Fibroblast of the aortic adventitia (primary cell): ENCODE measurements at regions not wholly inside any gene's neighbourhood (a gene's known extent, or its start where the extent isn't known, plus 50 kb on each side); places are given as distances from the start of the nearest gene placed in this dataset.

Source experiments
- DNase-seq: peaks from one replicate; pipeline ENCODE4 v3.0.0-alpha.2; 2010; ENCODE audit warnings: low read depth
- H3K4me3 ChIP-seq: 2 replicates; pipeline ENCODE4 v1.5.1; 2011; ENCODE audit warnings: low read depth, mild to moderate bottlenecking, control low read depth, low read length, moderate library complexity
- TF ChIP-seq, protein P1 (sequence below): IDR thresholded peaks from 2 replicates; pipeline ENCODE4 v1.5.1; 2011; ENCODE audit warnings: mild to moderate bottlenecking, low read length, control low read depth, inconsistent platforms; ENCODE audit not compliant: insufficient read depth

- no peak overlapping the region for H3K4me3 ChIP-seq
- TF ChIP-seq, protein P1, sequence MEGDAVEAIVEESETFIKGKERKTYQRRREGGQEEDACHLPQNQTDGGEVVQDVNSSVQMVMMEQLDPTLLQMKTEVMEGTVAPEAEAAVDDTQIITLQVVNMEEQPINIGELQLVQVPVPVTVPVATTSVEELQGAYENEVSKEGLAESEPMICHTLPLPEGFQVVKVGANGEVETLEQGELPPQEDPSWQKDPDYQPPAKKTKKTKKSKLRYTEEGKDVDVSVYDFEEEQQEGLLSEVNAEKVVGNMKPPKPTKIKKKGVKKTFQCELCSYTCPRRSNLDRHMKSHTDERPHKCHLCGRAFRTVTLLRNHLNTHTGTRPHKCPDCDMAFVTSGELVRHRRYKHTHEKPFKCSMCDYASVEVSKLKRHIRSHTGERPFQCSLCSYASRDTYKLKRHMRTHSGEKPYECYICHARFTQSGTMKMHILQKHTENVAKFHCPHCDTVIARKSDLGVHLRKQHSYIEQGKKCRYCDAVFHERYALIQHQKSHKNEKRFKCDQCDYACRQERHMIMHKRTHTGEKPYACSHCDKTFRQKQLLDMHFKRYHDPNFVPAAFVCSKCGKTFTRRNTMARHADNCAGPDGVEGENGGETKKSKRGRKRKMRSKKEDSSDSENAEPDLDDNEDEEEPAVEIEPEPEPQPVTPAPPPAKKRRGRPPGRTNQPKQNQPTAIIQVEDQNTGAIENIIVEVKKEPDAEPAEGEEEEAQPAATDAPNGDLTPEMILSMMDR: no peak
- DNase-seq: no peak
These were observed 1216.5 kb upstream of the AUTS2 start for GRCh38 chr7:68381731-68382130.

DNA sequence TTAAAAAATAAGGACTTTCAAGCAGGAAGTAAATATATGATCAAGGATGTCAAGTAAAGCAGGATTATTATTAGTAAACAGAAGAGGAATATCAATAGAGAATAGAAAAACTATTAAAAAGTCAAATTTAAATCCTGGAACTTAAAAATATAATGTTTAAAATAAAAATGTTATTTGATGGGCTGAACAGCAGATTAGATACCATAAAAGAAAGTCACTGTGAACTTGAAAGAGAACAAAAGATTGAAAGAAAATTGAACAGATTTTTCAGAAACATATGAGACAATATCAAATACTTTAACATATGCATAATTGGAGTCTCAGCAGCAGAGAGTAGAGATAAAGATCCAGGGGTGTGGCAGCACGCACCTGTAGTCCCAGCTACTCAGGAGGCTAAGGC is 1213.7 kb upstream of the AUTS2 start:
- H3K4me3 ChIP-seq: no peak overlapping the region
- DNase-seq: no peak

DNA sequence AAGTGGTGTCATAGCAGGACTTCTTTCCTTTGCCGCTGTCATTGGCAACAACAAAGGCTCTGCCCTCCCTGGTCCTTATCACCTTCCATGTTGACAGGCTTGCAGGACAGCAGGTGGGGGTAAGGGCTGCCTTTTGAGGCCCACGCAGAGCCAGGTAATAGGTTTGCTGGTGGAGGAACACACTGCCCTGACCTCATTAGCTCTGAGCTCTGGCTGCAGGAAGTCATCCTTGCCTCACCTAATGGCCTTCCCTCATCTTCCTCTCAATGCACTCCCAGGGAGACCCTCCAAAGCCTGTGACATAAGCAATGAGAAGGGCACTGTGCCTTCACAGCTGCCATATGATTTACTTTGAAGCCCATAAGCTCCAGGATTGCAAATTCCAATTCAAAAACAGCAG is 1205.2 kb upstream of the AUTS2 start:
- TF ChIP-seq, protein P1: no peak
- no peak overlapping the region for H3K4me3 ChIP-seq
- no peak for DNase-seq

More for the DNA sequence above, 1213.7 kb upstream of the AUTS2 start:
- TF ChIP-seq, protein P1: no peak

- TF ChIP-seq, protein P1: no peak
- no peak for DNase-seq
- H3K4me3 ChIP-seq: no peak overlapping the region
These were observed 1204.1 kb upstream of the AUTS2 start for GRCh38 chr7:68394131-68394530.

DNA sequence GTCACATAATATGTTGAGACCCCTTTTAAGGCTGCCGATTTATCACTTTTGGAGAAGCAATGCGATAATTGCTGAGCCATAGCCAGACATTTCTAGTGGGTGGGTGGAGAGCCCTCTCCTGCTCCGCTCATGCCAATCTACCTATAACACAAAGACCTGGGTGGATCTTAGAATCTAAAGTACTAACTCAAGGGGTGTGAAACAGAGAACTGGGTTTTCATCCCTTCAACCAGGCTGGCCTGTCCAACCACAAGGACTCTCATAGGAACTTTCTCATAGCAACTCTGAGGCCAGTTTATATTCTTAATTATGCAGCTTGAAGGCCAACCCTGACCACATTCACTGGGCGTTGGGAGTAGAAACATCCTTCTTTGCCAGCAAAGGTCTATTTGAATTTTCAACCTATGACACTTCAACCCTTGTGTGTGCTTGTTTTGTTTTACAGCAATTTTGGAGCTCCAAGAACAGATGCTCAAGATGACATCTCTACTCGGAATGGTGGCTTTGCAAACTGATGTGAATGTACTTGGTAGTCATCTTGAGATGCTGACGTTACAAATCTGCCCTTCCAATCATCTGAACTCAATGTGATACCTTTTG is 1198.2 kb upstream of the AUTS2 start:
- TF ChIP-seq, protein P1: no peak
- no peak for DNase-seq
- no peak overlapping the region for H3K4me3 ChIP-seq

DNA sequence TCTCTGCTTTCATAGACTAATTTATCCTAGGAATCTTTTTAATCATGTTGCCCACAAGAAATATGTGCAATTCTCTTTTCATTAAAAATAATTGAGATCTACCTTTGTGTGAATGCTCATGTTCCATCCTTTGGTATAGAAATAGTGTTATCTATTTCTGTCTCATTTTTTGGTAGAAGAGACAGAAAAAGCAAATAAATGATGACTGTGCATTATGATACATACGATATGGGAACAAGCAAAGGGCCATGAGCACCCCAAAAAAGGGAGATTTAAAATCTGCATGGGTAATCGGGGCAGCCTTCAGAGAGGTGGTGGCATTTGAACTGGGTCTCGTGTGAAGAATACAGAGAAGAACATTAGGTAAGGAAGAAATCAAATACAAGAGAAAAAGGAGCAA is 1197.5 kb upstream of the AUTS2 start:
- TF ChIP-seq, protein P1: no peak
- H3K4me3 ChIP-seq: no peak overlapping the region
- DNase-seq: no peak

- no peak for DNase-seq
- H3K4me3 ChIP-seq: no peak overlapping the region
- TF ChIP-seq, protein P1: no peak
These were observed 1197.0 kb upstream of the AUTS2 start for GRCh38 chr7:68401313-68401712.
